SK-N-SH (cell line): ENCODE measurements at regions not wholly inside any gene's neighbourhood (a gene's known extent, or its start where the extent isn't known, plus 50 kb on each side); places are given as distances from the start of the nearest gene placed in this dataset.

Experiments
- CTCF ChIP-seq: fragments of 200-600 bp; sonication (generic); IDR thresholded peaks from 2 replicates; pipeline ENCODE4 v1.6.1; 2017; ENCODE audit warnings: antibody characterized with exemption, mild to moderate bottlenecking, moderate library complexity
- FOXJ3 ChIP-seq: sonication (generic); formaldehyde crosslinking; IDR thresholded peaks from 2 replicates; pipeline ENCODE4 v1.5.1; 2020; ENCODE audit warnings: mild to moderate bottlenecking, missing genetic modification reagents
- MEF2A ChIP-seq: IDR thresholded peaks from 2 replicates; pipeline ENCODE4 v1.4.0; 2012; ENCODE audit warnings: low read depth, borderline replicate concordance
- RAD21 ChIP-seq: IDR thresholded peaks from 2 replicates; pipeline ENCODE4 v1.6.1; 2012; ENCODE audit warnings: mild to moderate bottlenecking, low read length
- TCF12 ChIP-seq: IDR thresholded peaks from 2 replicates; pipeline ENCODE4 v1.4.0; 2012
- YY1 ChIP-seq: IDR thresholded peaks from 2 replicates; pipeline ENCODE4 v1.4.0; 2012; ENCODE audit warnings: low read depth, mild to moderate bottlenecking
- ZBTB33 ChIP-seq: IDR thresholded peaks from 2 replicates; pipeline ENCODE4 v1.4.0; 2012; ENCODE audit warnings: low read depth, borderline replicate concordance

- TF ChIP-seq YY1, result no peak
- TF ChIP-seq RAD21, result no peak
- no peak for TF ChIP-seq ZBTB33
- no peak for TF ChIP-seq CTCF
- no peak for TF ChIP-seq MEF2A
- no peak for TF ChIP-seq FOXJ3 (CRISPR knock-in tag)
- no peak for TF ChIP-seq TCF12
These were observed 592.8 kb upstream of the GRM3 start for GRCh38 chr7:86050918-86051317.
